ENCODE measurements at regions not wholly inside any gene's neighbourhood (a gene's known extent, or its start where the extent isn't known, plus 50 kb on each side); places are given as distances from the start of the nearest gene placed in this dataset.
A peak's percentile ranks its signal among the peaks of the same experiment; 100 is the strongest.
"Not testable (repeated sequence)": the region's sequence is repeated elsewhere in the genome, so short reads cannot be mapped to it uniquely, and the experiment has no call there.

- Mint-ChIP-seq H3K4me3 (ENCODE audit: unreplicated experiment) (no peak overlapping the region), H3K27ac (ENCODE audit: low read depth, unreplicated experiment) (no peak overlapping the region), H3K27me3 (ENCODE audit: insufficient read depth, unreplicated experiment) (no peaks in the 10 kb centered on the region), H3K9me3 (ENCODE audit: unreplicated experiment) (no peaks in the 10 kb centered on the region), H3K4me1 (ENCODE audit: insufficient read depth, unreplicated experiment) (peaks cover 35% of the 10 kb centered on the region), H3K36me3 (ENCODE audit: insufficient read depth, unreplicated experiment) (no peaks in the 10 kb centered on the region)
- BruUV-seq (replicated peaks): no TSS peak
- intact Hi-C loops (cut with micrococcal nuclease): no loop called here
- ChIA-PET POLR2A (no interaction called here), CTCF (interaction anchor here (0.6 to 1.5 kb wide), 3 partner anchors 13 to 438 kb away, joined by 3 to 4 read pairs (median 3); no protein-coding TSS in a partner anchor)
- DNase-seq (ENCODE audit: unreplicated experiment): no peak
- TF ChIP-seq CTCF (IDR thresholded peaks at IDR 0.05; ENCODE audit: unreplicated experiment): no peak
Observed at GRCh38 chr12:105679982-105680381, 349.5 kb downstream of the C12orf75 start.

- Mint-ChIP-seq H3K36me3 (ENCODE audit: insufficient read depth, unreplicated experiment) (no peaks in the 10 kb centered on the region), H3K9me3 (ENCODE audit: unreplicated experiment) (no peaks in the 10 kb centered on the region)
- no TSS peak for BruUV-seq (replicated peaks)
Observed at GRCh38 chr12:105681341-105681740, 350.9 kb downstream of the C12orf75 start.

GRCh38 chr12:105682821-105683220 lies 352.3 kb downstream of the C12orf75 start:
- H3K4me1 Mint-ChIP-seq (ENCODE audit: insufficient read depth, unreplicated experiment); POLR2A ChIA-PET; BruUV-seq (replicated peaks); H3K4me3 Mint-ChIP-seq (ENCODE audit: unreplicated experiment); H3K36me3 Mint-ChIP-seq (ENCODE audit: insufficient read depth, unreplicated experiment); CTCF ChIA-PET; H3K9me3 Mint-ChIP-seq (ENCODE audit: unreplicated experiment); intact Hi-C loops (cut with micrococcal nuclease); H3K27ac Mint-ChIP-seq (ENCODE audit: low read depth, unreplicated experiment); DNase-seq (ENCODE audit: unreplicated experiment); H3K27me3 Mint-ChIP-seq (ENCODE audit: insufficient read depth, unreplicated experiment): not testable (repeated sequence)

More at GRCh38 chr12:105681341-105681740, 350.9 kb downstream of the C12orf75 start:
- DNase-seq (ENCODE audit: unreplicated experiment): no peak
- ChIA-PET CTCF (interaction anchor here (1.5 kb wide), 1 partner anchor 24 kb away, joined by 4 read pairs; no protein-coding TSS in a partner anchor), POLR2A (no interaction called here)
- intact Hi-C loops (cut with micrococcal nuclease): no loop called here
- no peak overlapping the region for H3K4me3 Mint-ChIP-seq (ENCODE audit: unreplicated experiment)
- H3K27ac Mint-ChIP-seq (ENCODE audit: low read depth, unreplicated experiment): no peak overlapping the region
- peaks cover 21% of the 10 kb centered on the region for H3K4me1 Mint-ChIP-seq (ENCODE audit: insufficient read depth, unreplicated experiment)
- no peak for TF ChIP-seq CTCF (IDR thresholded peaks at IDR 0.05; ENCODE audit: unreplicated experiment)
- no peaks in the 10 kb centered on the region for H3K27me3 Mint-ChIP-seq (ENCODE audit: insufficient read depth, unreplicated experiment)

- DNase-seq (ENCODE audit: unreplicated experiment); BruUV-seq (replicated peaks); H3K4me3 Mint-ChIP-seq (ENCODE audit: unreplicated experiment); H3K9me3 Mint-ChIP-seq (ENCODE audit: unreplicated experiment); H3K27me3 Mint-ChIP-seq (ENCODE audit: insufficient read depth, unreplicated experiment); intact Hi-C loops (cut with micrococcal nuclease); H3K4me1 Mint-ChIP-seq (ENCODE audit: insufficient read depth, unreplicated experiment); CTCF ChIA-PET; POLR2A ChIA-PET; H3K27ac Mint-ChIP-seq (ENCODE audit: low read depth, unreplicated experiment); H3K36me3 Mint-ChIP-seq (ENCODE audit: insufficient read depth, unreplicated experiment): not testable (repeated sequence)
Observed at GRCh38 chr12:105683836-105684235, 353.3 kb downstream of the C12orf75 start.

- H3K36me3 Mint-ChIP-seq (ENCODE audit: insufficient read depth, unreplicated experiment): no peaks in the 10 kb centered on the region
- DNase-seq (ENCODE audit: unreplicated experiment): peak; percentile 6
- CTCF ChIA-PET: no interaction called here
- H3K4me3 Mint-ChIP-seq (ENCODE audit: unreplicated experiment): no peak overlapping the region
- no peak for TF ChIP-seq CTCF (IDR thresholded peaks at IDR 0.05; ENCODE audit: unreplicated experiment)
- intact Hi-C loops (cut with micrococcal nuclease): no loop called here
- POLR2A ChIA-PET: no interaction called here
- H3K27ac Mint-ChIP-seq (ENCODE audit: low read depth, unreplicated experiment): no peak overlapping the region
- no peaks in the 10 kb centered on the region for H3K9me3 Mint-ChIP-seq (ENCODE audit: unreplicated experiment)
- H3K4me1 Mint-ChIP-seq (ENCODE audit: insufficient read depth, unreplicated experiment): no peaks in the 10 kb centered on the region
- no peaks in the 10 kb centered on the region for H3K27me3 Mint-ChIP-seq (ENCODE audit: insufficient read depth, unreplicated experiment)
- no TSS peak for BruUV-seq (replicated peaks)
Observed at GRCh38 chr12:105698075-105698474, 367.6 kb downstream of the C12orf75 start.

Data from MCF 10A (cell line).